Activated T-helper 9 cell treated with anti-CD3 and anti-CD28 coated beads, Interleukin-2, amount 50 U/mL, for 16 hours (primary cell): ENCODE measurements at regions not wholly inside any gene's neighbourhood (a gene's known extent, or its start where the extent isn't known, plus 50 kb on each side); places are given as distances from the start of the nearest gene placed in this dataset.
"Not testable (repeated sequence)": the region's sequence is repeated elsewhere in the genome, so short reads cannot be mapped to it uniquely, and the experiment has no call there.

Experiments used
- DNase-seq: peaks from one replicate; pipeline ENCODE4 v3.0.0-alpha.2; 2020; ENCODE audit warnings: low read depth

GRCh38 chr16:29160171-29160570, 175.3 kb downstream of the LAT start:
- not testable (repeated sequence) for DNase-seq

GRCh38 chr16:29159603-29160002, 174.8 kb downstream of the LAT start:
- DNase-seq, result not testable (repeated sequence)

GRCh38 chr16:29158785-29159184, 173.9 kb downstream of the LAT start:
- DNase-seq, result no peak

- not testable (repeated sequence) for DNase-seq
Measured at GRCh38 chr16:29158031-29158784, 173.4 kb downstream of the LAT start.

GRCh38 chr16:29157051-29157923, 172.4 kb downstream of the LAT start:
- not testable (repeated sequence) for DNase-seq

GRCh38 chr16:29156511-29156910, 171.7 kb downstream of the LAT start:
- DNase-seq, result no peak

GRCh38 chr16:29155866-29156200, 171.0 kb downstream of the LAT start:
- not testable (repeated sequence) for DNase-seq

- DNase-seq, result not testable (repeated sequence)
Measured at GRCh38 chr16:29155131-29155865, 170.4 kb downstream of the LAT start.

GRCh38 chr16:29154676-29155121, 169.8 kb downstream of the LAT start:
- no peak for DNase-seq

GRCh38 chr16:29154088-29154487, 169.2 kb downstream of the LAT start:
- no peak for DNase-seq

- DNase-seq, result not testable (repeated sequence)
Measured at GRCh38 chr16:29153307-29153706, 168.5 kb downstream of the LAT start.

- not testable (repeated sequence) for DNase-seq
Measured at GRCh38 chr16:29152544-29153031, 167.7 kb downstream of the LAT start.

GRCh38 chr16:29151317-29151716, 166.5 kb downstream of the LAT start:
- DNase-seq, result no peak

- DNase-seq, result not testable (repeated sequence)
Measured at GRCh38 chr16:29149912-29150311, 165.1 kb downstream of the LAT start.

GRCh38 chr16:29148867-29149272, 164.0 kb downstream of the LAT start:
- peak; percentile 23 for DNase-seq

- DNase-seq, result no peak
Measured at GRCh38 chr16:29148131-29148691, 163.4 kb downstream of the LAT start.

- not testable (repeated sequence) for DNase-seq
Measured at GRCh38 chr16:29147710-29148109, 162.9 kb downstream of the LAT start.

GRCh38 chr16:29146808-29147643, 162.2 kb downstream of the LAT start:
- DNase-seq, result not testable (repeated sequence)

GRCh38 chr16:29146266-29146665, 161.4 kb downstream of the LAT start:
- DNase-seq, result no peak

- not testable (repeated sequence) for DNase-seq
Measured at GRCh38 chr16:29145486-29146225, 160.8 kb downstream of the LAT start.
